Endothelial cell of umbilical vein (primary cell): ENCODE measurements at regions not wholly inside any gene's neighbourhood (a gene's known extent, or its start where the extent isn't known, plus 50 kb on each side); places are given as distances from the start of the nearest gene placed in this dataset.

Experiments
- BruUV-seq: library from RNA; stranded (reverse); fragments of 400-500 nt; replicated peaks from 2 replicates; lab custom pipeline; 2021; lab: Mats Ljungman, UMichigan
- CTCF ChIA-PET: fragments of 300-600, 350-600 bp; sonication (Branson Sonifier 250); formaldehyde crosslinking; loops from one replicate; lab custom pipeline; 2021; ENCODE audit warnings: antibody characterized with exemption, inconsistent platforms; lab: Charles Lee
- POLR2A ChIA-PET: fragments of 300-600, 350-600 bp; sonication (Branson Sonifier 250); formaldehyde crosslinking; loops from one replicate; lab custom pipeline; 2021; ENCODE audit warnings: antibody characterized with exemption, inconsistent platforms; lab: Charles Lee
- DNase-seq: peaks from one replicate; pipeline ENCODE4 v3.0.0-alpha.2; 2011; ENCODE audit warnings: low read depth, low spot score
- FAIRE-seq: peaks from 2 replicates; lab custom pipeline; 2011; peaks lifted over from hg19 to GRCh38; lab: Jason Lieb, UNC
- H2AFZ ChIP-seq: 2 replicates; pipeline ENCODE4 v1.6.0; 2012; ENCODE audit warnings: low read depth, low read length, control low read depth, inconsistent platforms
- H3K27ac ChIP-seq: 2 replicates; pipeline ENCODE4 v1.5.1; 2011; ENCODE audit warnings: low read depth, mild to moderate bottlenecking, control low read depth, low read length, moderate library complexity; ENCODE audit not compliant: insufficient read depth
- H3K27me3 ChIP-seq, 2 experiments: 2 replicates each; pipeline versions ENCODE4 v1.6.0 to v1.6.1; 2011; ENCODE audit warnings: low read length in 2 of 2, mixed read lengths in 1 of 2; ENCODE audit not compliant: control insufficient read depth in 2 of 2, insufficient read depth in 2 of 2
- H3K36me3 ChIP-seq, 2 experiments: 2 replicates in 1 of 2; 3 replicates in 1 of 2; pipeline ENCODE4 v1.5.1; 2011; ENCODE audit warnings: low read length in 2 of 2, mild to moderate bottlenecking in 1 of 2, moderate library complexity in 1 of 2; ENCODE audit not compliant: control insufficient read depth in 2 of 2, insufficient read depth in 2 of 2; ENCODE audit errors: extremely low read depth in 1 of 2
- H3K4me1 ChIP-seq: 3 replicates; pipeline ENCODE4 v1.5.1; 2011; ENCODE audit warnings: mild to moderate bottlenecking, low read length; ENCODE audit not compliant: control insufficient read depth, insufficient read depth; ENCODE audit errors: extremely low read depth
- H3K4me2 ChIP-seq: 2 replicates; pipeline ENCODE4 v1.6.1; 2011; ENCODE audit warnings: low read length, control low read depth, mixed read lengths; ENCODE audit not compliant: insufficient read depth
- H3K4me3 ChIP-seq, 3 experiments: fragments of 200-600 bp in 1 of 3; sonication (generic), shearing (Covaris generic) in 1 of 3; replicated peaks in 1 of 3; 2 replicates each; pipeline ENCODE4 v1.5.1; 2011 to 2016; ENCODE audit warnings: control low read depth in 3 of 3, low read length in 3 of 3, mild to moderate bottlenecking in 2 of 3, inconsistent platforms in 1 of 3, low read depth in 1 of 3, moderate library complexity in 1 of 3; ENCODE audit not compliant: insufficient read depth in 1 of 3
- H3K79me2 ChIP-seq: 2 replicates; pipeline ENCODE4 v1.6.0; 2012; ENCODE audit warnings: low read length, inconsistent platforms; ENCODE audit not compliant: control insufficient read depth, insufficient read depth
- H3K9ac ChIP-seq: replicated peaks from 2 replicates; pipeline ENCODE3; 2011; ENCODE audit warnings: low read length, control low read depth; ENCODE audit not compliant: insufficient read depth; ENCODE audit errors: extremely low read depth
- H3K9me1 ChIP-seq: replicated peaks from 3 replicates; pipeline ENCODE4 v1.6.0; 2011; ENCODE audit warnings: mild to moderate bottlenecking, low read length; ENCODE audit not compliant: control insufficient read depth, insufficient read depth; ENCODE audit errors: extremely low read depth
- H3K9me3 ChIP-seq: replicated peaks from 2 replicates; pipeline ENCODE4 v1.5.1; 2012; ENCODE audit warnings: low read length, inconsistent platforms; ENCODE audit not compliant: control insufficient read depth, insufficient read depth
- H4K20me1 ChIP-seq: replicated peaks from 2 replicates; pipeline ENCODE3; 2011; ENCODE audit warnings: mild to moderate bottlenecking, low read length; ENCODE audit not compliant: control insufficient read depth, insufficient read depth; ENCODE audit errors: extremely low read depth
- FOS ChIP-seq: IDR thresholded peaks from 2 replicates; pipeline ENCODE4 v1.6.1; 2011; ENCODE audit warnings: mild to moderate bottlenecking, low read length, moderate library complexity, borderline replicate concordance; ENCODE audit not compliant: insufficient read depth
- GATA2 ChIP-seq: IDR thresholded peaks from 2 replicates; pipeline ENCODE4 v1.7.0; 2011; ENCODE audit warnings: low read depth, mild to moderate bottlenecking, moderate library complexity, mixed read lengths, low read length; ENCODE audit not compliant: insufficient read length, insufficient read depth
- MAX ChIP-seq: IDR thresholded peaks from 2 replicates; pipeline ENCODE4 v1.6.1; 2011; ENCODE audit not compliant: insufficient read depth, insufficient read length
- POLR2AphosphoS5 ChIP-seq: IDR thresholded peaks from 2 replicates; pipeline ENCODE4 v1.6.1; 2012; ENCODE audit warnings: low read depth, mild to moderate bottlenecking, control low read depth, low read length, moderate library complexity; ENCODE audit not compliant: insufficient read depth
- dilution Hi-C: fragments of 300-500 bp; cut with MboI; formaldehyde crosslinking; loops from one replicate; pipeline ENCODE4 v1.15.0; 2019; ENCODE audit warnings: low sequenced_read_pairs; ENCODE audit not compliant: extremely low pct_ligation_motif_present
- intact Hi-C: fragments of 100-400 bp; cut with micrococcal nuclease; formaldehyde crosslinking; loops from one replicate; pipeline ENCODE4 v1.10.0; 2022

DNA sequence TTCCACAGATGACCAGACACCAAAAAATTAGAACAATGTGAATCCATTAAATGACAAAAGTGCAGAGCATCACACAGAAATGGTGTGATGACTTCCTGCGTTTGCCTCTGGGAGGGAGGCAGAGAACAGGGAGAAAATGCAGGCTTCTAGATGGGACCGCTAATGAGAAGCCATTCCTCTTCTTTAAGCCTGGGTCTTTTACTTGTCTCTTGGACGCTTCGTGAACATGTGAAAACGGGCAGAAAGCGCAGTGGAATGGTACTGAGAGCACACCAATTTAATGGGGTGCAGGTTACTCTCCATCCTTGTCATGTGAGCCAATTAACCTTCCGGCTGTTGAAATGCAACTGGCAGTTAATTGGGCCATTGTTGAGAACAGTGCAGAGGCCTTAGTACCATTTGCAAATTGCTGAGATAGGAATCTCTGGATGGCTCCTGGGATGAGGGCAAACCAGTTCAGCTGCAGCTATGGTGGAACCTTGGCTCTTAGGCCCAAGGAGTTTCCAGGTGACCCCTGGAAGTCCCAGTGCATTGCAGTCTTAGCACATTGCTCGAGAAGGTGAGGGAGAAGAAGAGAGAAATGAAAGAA lies 210.4 kb upstream of the CXCR4 start:
- Histone ChIP-seq H3K9me1 (no peaks in the 10 kb centered on the region), H3K9ac (no peak overlapping the region), H3K27me3 (no peaks in the 10 kb centered on the region), H2AFZ (no peak overlapping the region), H3K27ac (no peak overlapping the region), H3K4me1 (no peaks in the 10 kb centered on the region), H4K20me1 (no peaks in the 10 kb centered on the region), H3K4me2 (no peak overlapping the region), H3K36me3 (no peaks in the 10 kb centered on the region), H3K4me3 (no peak overlapping the region), H3K79me2 (no peaks in the 10 kb centered on the region), H3K9me3 (no peaks in the 10 kb centered on the region)
- POLR2A ChIA-PET = no interaction called here
- CTCF ChIA-PET = no interaction called here
- TF ChIP-seq MAX (no peak), POLR2AphosphoS5 (no peak), GATA2 (no peak), FOS (no peak)
- BruUV-seq = no TSS peak
- dilution Hi-C loops (no loop called here), intact Hi-C loops (no loop called here)
- no peak for DNase-seq
- no peak for FAIRE-seq

DNA sequence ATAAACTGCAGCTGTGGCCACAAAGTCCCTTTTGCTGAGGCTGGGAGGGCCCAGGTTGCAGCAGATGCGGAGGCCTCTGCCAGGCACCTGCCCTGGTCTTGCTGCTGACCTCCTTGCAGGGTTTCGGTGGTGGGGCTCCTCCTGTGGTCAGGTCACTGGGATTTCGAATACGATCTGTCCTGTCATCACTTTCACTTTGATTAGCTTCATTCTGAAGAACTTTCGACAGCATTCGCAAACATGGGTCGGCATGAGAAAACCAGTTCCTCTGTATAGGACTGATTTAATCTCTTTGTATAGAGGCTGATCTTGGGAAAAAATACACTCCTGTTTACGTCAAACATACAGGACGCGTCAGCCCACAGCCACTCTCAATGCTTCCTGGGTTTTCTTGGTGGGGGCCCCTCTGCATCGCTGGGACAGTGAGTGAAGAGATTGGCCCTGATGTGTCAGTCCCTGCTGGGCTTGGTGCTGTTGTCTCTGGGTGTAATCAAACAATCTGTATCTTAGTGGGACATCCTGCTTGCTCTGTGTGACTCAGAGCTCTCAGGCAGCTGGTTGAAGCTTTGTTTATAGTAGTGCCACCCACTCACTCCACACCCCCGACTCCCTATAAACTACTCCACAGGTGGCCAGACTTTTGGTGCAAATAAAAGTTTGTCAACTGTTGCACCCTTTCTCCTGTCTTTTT lies 209.4 kb upstream of the CXCR4 start:
- H3K4me2 ChIP-seq = no peak overlapping the region
- no peak overlapping the region for H3K27ac ChIP-seq
- no peaks in the 10 kb centered on the region for H3K9me3 ChIP-seq
- H3K4me3 ChIP-seq = no peak overlapping the region
- FAIRE-seq (no peak), DNase-seq (peak; percentile 30)
- BruUV-seq = no TSS peak
- H3K79me2 ChIP-seq = no peaks in the 10 kb centered on the region
- intact Hi-C loops = no loop called here
- H3K36me3 ChIP-seq = no peaks in the 10 kb centered on the region
- no peaks in the 10 kb centered on the region for H3K9me1 ChIP-seq
- TF ChIP-seq GATA2 (peak; percentile 61), MAX (no peak), FOS (peak; percentile 43)
- POLR2A ChIA-PET = no interaction called here
- H3K9ac ChIP-seq = no peak overlapping the region
- no peaks in the 10 kb centered on the region for H4K20me1 ChIP-seq
- no peaks in the 10 kb centered on the region for H3K4me1 ChIP-seq
- CTCF ChIA-PET = no interaction called here
- dilution Hi-C loops = no loop called here
- H3K27me3 ChIP-seq = no peaks in the 10 kb centered on the region
- no peak overlapping the region for H2AFZ ChIP-seq
